Psoas muscle (tissue), 7 donors: ENCODE measurements at regions not wholly inside any gene's neighbourhood (a gene's known extent, or its start where the extent isn't known, plus 50 kb on each side); places are given as distances from the start of the nearest gene placed in this dataset.

Source experiments
- ATAC-seq, 4 donors: fragments of 200-7000 bp; cut with Tn5 transposase; one replicate each; pipeline ENCODE4 v1.9.1; 2020; ENCODE audit warnings: moderate library complexity in 3 of 4, mild to moderate bottlenecking in 2 of 4
- DNase-seq, 2 donors: peaks; one replicate each; pipeline ENCODE4 v3.0.0-alpha.2; 2020
- H3K27ac ChIP-seq: fragments of 200-600 bp; one replicate; pipeline ENCODE4 v1.8.0; 2022
- H3K27me3 ChIP-seq, 3 donors: fragments of 200-600 bp in 1 of 3; one replicate each; pipeline versions ENCODE4 v1.6.1 to v1.8.0; 2013 to 2022; ENCODE audit warnings: low read length in 2 of 3, mild to moderate bottlenecking in 2 of 3, moderate library complexity in 1 of 3; ENCODE audit not compliant: insufficient read depth in 3 of 3
- H3K36me3 ChIP-seq, 2 donors: fragments of 200-600 bp in 1 of 2; one replicate each; pipeline versions ENCODE4 v1.6.1 to v1.8.0; 2013 to 2022; ENCODE audit warnings: low read depth in 1 of 2, mild to moderate bottlenecking in 1 of 2, moderate library complexity in 1 of 2; ENCODE audit not compliant: insufficient read depth in 1 of 2
- H3K4me1 ChIP-seq: fragments of 200-600 bp; one replicate; pipeline ENCODE4 v1.8.0; 2022
- H3K4me3 ChIP-seq: fragments of 200-600 bp; one replicate; pipeline ENCODE4 v1.8.0; 2022; ENCODE audit warnings: mild to moderate bottlenecking
- H3K9me3 ChIP-seq: fragments of 200-600 bp; one replicate; pipeline ENCODE4 v1.8.0; 2022
- CTCF ChIP-seq: fragments of 200-600 bp; IDR thresholded peaks from one replicate; pipeline ENCODE4 v1.8.0; 2022; ENCODE audit warnings: antibody characterized with exemption
- WGBS, 3 donors: extraction: QIAGEN DNeasy Blood & Tissue Kit; methylation state at CpG; one replicate each; pipeline versions ENCODE4 v1.1.6 to v1.1.7; 2013; 5-methylcytosine and 5-hydroxymethylcytosine counted together
- intact Hi-C, 2 donors: fragments of 100-400 bp; cut with DNase I; formaldehyde crosslinking; loops; one replicate each; pipeline versions ENCODE4 v1.11.0 to v1.14.2; 2022
- donor health status: healthy with polysubstance abuse.
- donor health status: DM: no; HTN: no; CAD: no; lungs with moderate emphysema.
- donor health status: Bipolar disorder and iron deficiency.
- donor health status: healthy.
- donor health status: DM: yes; HTN: yes; CAD: no.
- donor health status: DM: no; HTN: no; CAD: no.
- donor health status: DM: yes; HTN: yes; CAD: no.

GRCh38 chr2:220877897-220878296, 694.2 kb downstream of the EPHA4 start:
- DNase-seq (no peak), ATAC-seq (no peak)
- no peaks in the 10 kb centered on the region for H3K9me3 ChIP-seq
- 82 to 86% (median 84%) methylated on average over 4 of the region's 4 CpGs for WGBS, 3 donors
- H3K27ac ChIP-seq = no peak overlapping the region
- H3K4me1 ChIP-seq = no peaks in the 10 kb centered on the region
- no peak for TF ChIP-seq CTCF
- no peaks in the 10 kb centered on the region for H3K27me3 ChIP-seq
- no peak overlapping the region for H3K4me3 ChIP-seq
- H3K36me3 ChIP-seq = no peaks in the 10 kb centered on the region
- intact Hi-C loops = no loop called here

- no peaks in the 10 kb centered on the region for H3K36me3 ChIP-seq
Measured at GRCh38 chr2:220880623-220881596, 691.2 kb downstream of the EPHA4 start.

GRCh38 chr2:220882507-220882906, 689.6 kb downstream of the EPHA4 start:
- no peaks in the 10 kb centered on the region for H3K27me3 ChIP-seq
- H3K27ac ChIP-seq = no peak overlapping the region
- H3K36me3 ChIP-seq = no peaks in the 10 kb centered on the region
- no peaks in the 10 kb centered on the region for H3K4me1 ChIP-seq
- no peak overlapping the region for H3K4me3 ChIP-seq
- intact Hi-C loops = loop anchor here in 1 of 2 donors (10.0 kb wide), 1 partner anchor 198 kb away; no protein-coding TSS in a partner anchor
- TF ChIP-seq CTCF = no peak
- DNase-seq (no peak), ATAC-seq (no peak)
- no peaks in the 10 kb centered on the region for H3K9me3 ChIP-seq

More at GRCh38 chr2:220880623-220881596, 691.2 kb downstream of the EPHA4 start:
- no peak overlapping the region for H3K27ac ChIP-seq
- intact Hi-C loops = loop anchor here in 1 of 2 donors (10.0 kb wide), 1 partner anchor 196 kb away; no protein-coding TSS in a partner anchor
- no peak overlapping the region for H3K4me3 ChIP-seq
- H3K4me1 ChIP-seq = no peaks in the 10 kb centered on the region
- WGBS, 3 donors = 70 to 74% (median 73%) methylated on average over 3 of the region's 3 CpGs
- DNase-seq = no peak
- no peaks in the 10 kb centered on the region for H3K9me3 ChIP-seq
- H3K27me3 ChIP-seq = no peaks in the 10 kb centered on the region
- no peak for TF ChIP-seq CTCF
- no peak for ATAC-seq

GRCh38 chr2:220885593-220885992, 686.5 kb downstream of the EPHA4 start:
- Histone ChIP-seq H3K4me1 (no peaks in the 10 kb centered on the region), H3K9me3 (no peaks in the 10 kb centered on the region), H3K27me3 (no peaks in the 10 kb centered on the region), H3K36me3 (no peaks in the 10 kb centered on the region), H3K27ac (no peak overlapping the region), H3K4me3 (no peak overlapping the region)
- WGBS, 3 donors = 71 to 80% (median 77%) methylated on average over 4 of the region's 4 CpGs
- no peak for DNase-seq
- no peak for TF ChIP-seq CTCF
- ATAC-seq = no peak
- intact Hi-C loops = loop anchor here in 1 of 2 donors (10.0 kb wide), 1 partner anchor 201 kb away; no protein-coding TSS in a partner anchor
